HG03558 (cell line): ENCODE measurements at regions not wholly inside any gene's neighbourhood (a gene's known extent, or its start where the extent isn't known, plus 50 kb on each side); places are given as distances from the start of the nearest gene placed in this dataset.

Experiments used
- ATAC-seq: cut with Tn5 transposase; IDR thresholded peaks from one replicate; pipeline ENCODE4 v1.9.1; 2021; ENCODE audit warnings: moderate number of reproducible peaks; ENCODE audit not compliant: unreplicated experiment; ENCODE audit errors: extremely low read depth

GRCh38 chr5:30959238-30959637 lies 234.2 kb upstream of the CDH6 start:
- no peak for ATAC-seq

DNA sequence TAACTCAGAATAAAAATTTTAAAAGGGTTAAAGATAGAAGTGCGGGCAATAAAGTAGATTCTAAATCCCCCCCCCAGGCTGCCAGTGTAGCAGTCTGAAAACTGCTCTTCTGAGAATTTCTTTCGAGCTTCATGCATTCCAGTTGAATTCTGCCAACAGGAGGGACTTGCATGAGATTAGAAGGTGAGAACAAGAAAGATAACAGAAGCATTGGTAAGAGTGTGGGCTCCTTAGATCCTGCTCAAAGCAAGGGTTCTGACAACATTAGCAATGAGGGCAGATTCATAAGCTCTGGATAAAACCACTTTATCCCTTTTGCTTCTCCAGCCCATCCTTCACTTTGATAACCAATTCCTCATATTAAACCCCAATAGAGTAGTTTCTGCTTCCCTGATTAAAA lies 235.9 kb upstream of the CDH6 start:
- no peak for ATAC-seq

DNA sequence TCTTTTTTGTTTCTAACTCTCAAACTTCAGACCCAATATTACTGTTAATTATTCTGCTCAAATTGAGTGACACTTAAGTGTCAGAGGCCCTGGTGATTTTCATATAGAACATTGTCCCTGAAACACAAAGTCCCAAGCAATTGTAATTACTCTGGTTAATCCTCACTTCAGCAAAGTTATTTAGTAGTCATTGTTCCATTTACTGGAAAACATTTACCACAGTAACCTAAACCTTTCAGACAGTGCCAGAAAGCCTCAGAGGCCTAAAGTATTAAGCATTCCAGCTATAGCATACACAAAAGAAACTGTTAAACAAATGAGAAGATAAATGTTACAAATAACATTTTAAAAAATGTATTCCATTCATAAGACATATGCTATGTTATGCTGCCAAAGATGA lies 237.2 kb upstream of the CDH6 start:
- no peak for ATAC-seq

DNA sequence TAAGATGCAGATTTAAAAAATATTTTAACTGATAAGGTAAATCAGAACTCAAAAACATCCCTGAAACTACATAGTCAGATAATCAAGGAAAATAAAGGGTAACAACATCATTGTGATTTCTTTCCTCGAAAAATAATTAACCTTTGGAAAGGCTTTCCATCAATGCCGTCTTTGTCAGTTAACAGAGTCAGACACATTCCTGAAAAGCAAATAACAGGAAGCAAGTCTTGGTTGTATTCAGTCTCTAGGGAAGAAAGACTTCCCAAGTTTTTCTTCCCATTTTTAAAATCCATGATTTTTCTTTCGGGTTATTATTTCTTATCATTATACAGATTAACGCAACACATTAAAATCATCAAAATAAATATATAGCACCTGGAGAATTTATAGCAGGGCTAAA lies 256.4 kb upstream of the CDH6 start:
- ATAC-seq: no peak

GRCh38 chr5:30933599-30933998 lies 259.9 kb upstream of the CDH6 start:
- no peak for ATAC-seq

DNA sequence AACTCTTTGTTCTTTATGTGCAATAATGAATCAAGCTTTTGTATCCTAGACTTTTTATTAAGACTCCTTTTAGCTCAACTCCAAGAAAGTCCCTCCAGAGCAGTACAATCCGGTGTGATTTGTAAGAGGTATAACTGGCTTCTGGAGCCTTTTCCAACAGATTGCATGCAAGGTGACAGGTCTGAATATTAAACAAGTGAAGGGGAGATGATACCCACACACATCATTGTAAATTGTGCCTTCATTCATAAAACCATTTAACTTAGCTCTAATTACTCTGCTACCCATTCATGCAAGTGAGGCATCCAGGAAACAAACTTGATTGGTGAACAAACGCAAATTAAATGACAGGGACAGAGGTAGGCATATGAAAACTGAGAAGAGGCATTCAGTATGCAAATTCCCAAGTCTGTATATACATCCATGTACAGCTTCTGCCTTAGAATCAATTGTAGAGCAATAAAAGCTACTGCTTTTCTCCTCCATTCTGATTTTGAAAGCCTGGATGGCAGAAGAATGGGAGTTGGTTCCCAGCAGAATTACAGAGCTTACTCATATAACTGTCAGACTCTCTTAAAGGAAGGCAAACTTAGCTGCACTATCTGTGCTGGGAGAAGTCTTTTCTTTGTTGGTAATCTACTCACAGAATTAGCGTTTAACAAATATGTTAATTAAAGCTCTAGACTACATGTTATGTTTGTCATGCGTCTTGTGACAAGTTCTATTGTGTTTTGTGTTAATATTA lies 261.0 kb upstream of the CDH6 start:
- no peak for ATAC-seq

DNA sequence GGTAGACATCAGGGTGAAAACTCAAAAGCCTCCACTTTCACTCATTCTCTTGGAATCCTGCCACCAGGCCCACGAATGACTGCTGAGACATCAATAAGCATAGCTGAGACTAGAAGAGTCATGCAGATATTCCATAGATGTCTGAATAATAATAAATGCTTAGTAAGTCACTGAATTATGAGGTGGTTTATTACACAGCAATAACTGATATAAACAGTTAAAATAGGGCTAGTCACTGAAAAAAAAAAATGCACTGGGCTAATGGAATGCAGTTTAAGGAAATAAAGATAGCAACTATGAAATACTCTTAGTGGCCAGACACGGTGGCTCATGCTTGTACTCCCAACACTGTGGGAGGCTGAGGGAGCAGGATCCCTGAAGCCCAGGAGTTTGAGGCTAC lies 262.8 kb upstream of the CDH6 start:
- ATAC-seq: no peak

DNA sequence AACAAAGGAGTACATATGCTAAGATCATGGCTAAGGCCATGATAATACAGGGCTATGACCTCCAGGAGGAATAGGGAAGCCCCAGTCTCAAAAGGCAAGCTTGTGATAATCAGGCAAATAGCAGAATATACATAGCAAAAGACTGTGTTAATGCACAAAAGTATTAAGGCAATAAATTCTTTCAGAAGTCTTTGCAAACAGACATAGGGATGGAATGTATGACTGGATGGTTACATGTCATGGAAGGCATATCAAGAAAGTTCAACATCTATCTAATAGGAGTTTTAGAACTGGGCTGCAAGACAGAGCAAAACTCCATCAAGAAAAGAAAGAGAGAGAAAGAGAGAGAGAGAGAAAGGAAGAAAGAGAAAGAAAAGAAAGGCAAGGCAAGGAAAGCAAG lies 264.5 kb upstream of the CDH6 start:
- ATAC-seq: no peak

GRCh38 chr5:30926218-30926617 lies 267.3 kb upstream of the CDH6 start:
- no peak for ATAC-seq

DNA sequence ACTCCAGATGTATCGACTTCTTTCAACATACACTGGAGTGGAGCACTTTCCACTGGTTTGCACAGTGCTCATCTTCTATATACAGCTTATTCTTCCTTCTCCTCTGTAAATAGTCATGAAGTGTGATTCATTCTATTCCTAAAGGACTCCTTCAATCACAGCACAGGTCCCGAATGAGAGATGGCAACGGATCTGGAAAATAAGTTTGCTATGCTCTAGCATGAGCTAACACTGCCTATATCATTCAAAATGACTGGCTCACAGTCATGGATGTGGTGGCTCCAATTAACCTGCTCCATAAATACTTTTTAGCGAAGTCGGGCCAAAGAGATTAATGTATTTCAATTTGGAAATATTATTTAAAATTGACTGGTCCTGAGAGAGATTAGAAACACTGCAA lies 272.1 kb upstream of the CDH6 start:
- ATAC-seq: no peak

DNA sequence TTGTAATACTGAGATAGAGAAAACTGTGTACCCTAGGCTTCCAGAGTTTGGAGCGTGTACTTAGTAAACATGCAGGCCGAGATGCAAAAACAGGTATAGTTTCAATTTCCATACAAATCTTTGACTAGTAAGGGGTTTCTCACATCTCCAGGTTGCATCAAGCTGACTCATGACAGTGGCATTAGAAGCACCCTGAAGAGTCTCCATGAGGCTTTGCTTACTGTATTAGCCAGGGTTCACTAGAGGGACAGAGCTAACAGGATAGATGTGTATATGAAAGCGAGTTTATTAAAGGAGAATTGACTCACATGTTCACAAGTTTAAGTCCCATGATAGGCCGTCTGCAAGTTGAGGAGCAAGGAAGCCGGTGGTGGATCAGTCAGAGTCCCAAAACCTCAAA lies 275.3 kb upstream of the CDH6 start:
- ATAC-seq: no peak

- ATAC-seq: no peak
These were observed 285.1 kb upstream of the CDH6 start for GRCh38 chr5:30908356-30908755.

DNA sequence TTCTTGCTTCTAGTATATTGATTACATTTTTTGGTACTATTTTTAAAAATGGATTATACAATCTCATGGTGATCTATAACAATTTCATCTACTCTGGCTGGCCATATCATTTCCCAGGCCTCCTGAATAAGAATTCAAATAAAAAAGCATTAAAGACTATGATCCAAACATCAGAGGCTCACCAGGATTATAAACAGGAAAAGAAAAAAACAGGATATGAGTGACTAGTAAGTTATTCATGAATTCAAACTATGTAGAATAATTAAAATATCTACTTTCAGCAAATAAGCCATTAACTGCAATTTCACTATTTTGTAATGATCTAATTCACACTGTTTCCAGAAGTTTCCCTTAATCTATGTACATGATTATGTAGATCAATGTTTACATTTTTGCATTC lies 293.1 kb upstream of the CDH6 start:
- no peak for ATAC-seq

DNA sequence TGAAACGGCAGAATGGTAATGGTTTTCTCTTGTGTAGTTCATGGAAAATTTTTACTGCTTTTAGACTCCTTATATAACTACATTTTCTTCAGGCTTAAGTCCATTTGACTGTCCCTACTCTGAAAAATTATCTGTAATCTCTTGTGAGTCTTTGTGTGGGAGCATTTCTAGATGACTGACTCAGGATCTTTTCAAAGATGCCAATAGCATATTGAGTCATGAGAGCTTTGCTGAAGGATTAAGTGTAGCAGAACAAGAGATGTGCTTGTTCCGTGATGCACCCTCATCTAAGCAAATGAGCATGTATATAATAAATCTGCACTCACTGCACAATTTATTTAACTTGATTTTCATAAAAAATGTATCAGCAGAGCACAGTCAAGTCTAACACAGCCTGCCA lies 298.7 kb upstream of the CDH6 start:
- ATAC-seq: no peak

- no peak for ATAC-seq
These were observed 301.8 kb upstream of the CDH6 start for GRCh38 chr5:30891660-30892059.

GRCh38 chr5:30890377-30890776 lies 303.1 kb upstream of the CDH6 start:
- ATAC-seq: no peak

DNA sequence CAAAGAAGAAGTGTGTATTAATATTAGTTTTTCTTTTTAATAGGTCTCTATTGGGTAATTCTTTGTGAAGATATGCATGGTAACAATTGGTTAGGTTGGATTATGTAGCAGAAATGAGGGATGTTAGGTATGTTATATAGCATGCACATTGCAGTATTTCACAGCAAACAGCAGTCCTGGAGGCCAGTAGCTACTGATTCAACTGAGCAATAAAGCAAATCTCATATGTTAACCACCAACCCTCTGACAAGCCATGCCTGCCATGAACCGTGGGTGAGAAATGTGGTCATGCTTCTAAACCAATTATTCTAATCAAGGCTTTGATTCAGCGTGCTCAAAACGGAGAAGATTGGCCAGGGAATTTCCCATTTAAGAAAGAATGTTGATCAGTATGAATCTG lies 313.0 kb upstream of the CDH6 start:
- ATAC-seq: no peak

- ATAC-seq: no peak
These were observed 313.6 kb upstream of the CDH6 start for GRCh38 chr5:30879887-30880286.

GRCh38 chr5:30878746-30879145 lies 314.7 kb upstream of the CDH6 start:
- ATAC-seq: no peak

DNA sequence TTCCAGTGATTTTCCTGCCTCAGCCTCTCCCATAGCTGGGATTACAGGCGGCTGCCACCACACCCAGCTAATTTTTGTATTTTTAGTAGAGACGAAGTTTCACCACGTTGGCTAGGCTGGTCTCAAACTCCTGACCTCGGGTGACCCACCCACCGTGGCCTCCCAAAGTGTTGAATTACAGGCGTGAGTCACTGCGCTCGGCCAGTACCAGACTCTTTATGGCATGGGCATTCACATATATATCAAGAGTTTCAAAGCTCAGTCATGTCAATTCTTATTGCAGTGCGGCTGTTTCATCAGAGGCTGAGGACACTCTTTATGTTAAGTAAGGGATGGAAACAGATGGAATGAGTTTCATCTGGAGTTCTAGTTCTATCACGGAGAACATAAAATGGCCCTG lies 315.2 kb upstream of the CDH6 start:
- ATAC-seq: no peak

- ATAC-seq: no peak
These were observed 319.0 kb upstream of the CDH6 start for GRCh38 chr5:30874241-30875034.

DNA sequence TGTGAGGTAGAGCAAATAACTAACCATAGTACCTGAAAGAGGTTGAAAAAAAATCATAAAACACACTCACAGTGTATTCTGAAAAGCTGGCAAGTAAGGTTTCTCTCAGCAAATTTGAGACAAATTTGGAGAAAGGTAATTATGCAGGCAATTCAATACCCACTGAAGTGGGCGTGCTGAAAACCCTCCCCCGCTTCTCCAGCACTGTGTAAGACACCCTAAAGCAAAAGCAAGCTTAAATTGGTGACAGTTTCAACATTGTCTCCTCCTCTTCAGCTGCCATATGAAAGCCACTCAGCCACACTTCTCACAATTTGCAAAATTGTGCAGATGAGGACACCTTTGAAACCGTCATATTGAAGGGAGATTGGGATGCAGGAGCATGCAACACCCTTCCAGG lies 322.3 kb upstream of the CDH6 start:
- ATAC-seq: no peak
